Liver (tissue), 8 donors: ENCODE measurements at regions not wholly inside any gene's neighbourhood (a gene's known extent, or its start where the extent isn't known, plus 50 kb on each side); places are given as distances from the start of the nearest gene placed in this dataset.

ENCODE experiments used
- DNase-seq: peaks from one replicate; pipeline ENCODE4 v3.0.0-alpha.2; 2017; ENCODE audit warnings: low spot score
- H3K27ac ChIP-seq, 2 donors: one replicate each; pipeline ENCODE4 v1.7.0; 2013; ENCODE audit warnings: inconsistent platforms in 2 of 2, low read length in 2 of 2, control low read depth in 1 of 2, low read depth in 1 of 2, mild to moderate bottlenecking in 1 of 2
- H3K27me3 ChIP-seq, 4 donors: one replicate each; pipeline versions ENCODE4 v1.6.1 to v1.7.0; 2013; ENCODE audit warnings: low read length in 3 of 4, inconsistent platforms in 1 of 4, mild to moderate bottlenecking in 1 of 4, moderate library complexity in 1 of 4; ENCODE audit not compliant: control insufficient read depth in 4 of 4, insufficient read depth in 4 of 4
- H3K36me3 ChIP-seq, 4 donors: one replicate each; pipeline versions ENCODE4 v1.6.1 to v1.7.0; 2013; ENCODE audit warnings: low read length in 3 of 4, mild to moderate bottlenecking in 3 of 4, low read depth in 1 of 4, moderate library complexity in 1 of 4; ENCODE audit not compliant: control insufficient read depth in 4 of 4, insufficient read depth in 3 of 4
- H3K4me1 ChIP-seq, 4 donors: one replicate each; pipeline versions ENCODE4 v1.6.1 to v1.7.0; 2013; ENCODE audit warnings: low read length in 3 of 4, mild to moderate bottlenecking in 3 of 4, moderate library complexity in 1 of 4; ENCODE audit not compliant: control insufficient read depth in 4 of 4, insufficient read depth in 4 of 4
- H3K4me3 ChIP-seq, 3 donors: one replicate each; pipeline versions ENCODE4 v1.6.1 to v1.7.0; 2013; ENCODE audit warnings: low read length in 3 of 3, control low read depth in 1 of 3, low read depth in 1 of 3, mild to moderate bottlenecking in 1 of 3
- H3K9ac ChIP-seq, 2 donors: one replicate each; pipeline ENCODE4 v1.7.0; 2013; ENCODE audit warnings: low read length in 2 of 2, mild to moderate bottlenecking in 2 of 2, moderate library complexity in 2 of 2, control low read depth in 1 of 2, low read depth in 1 of 2
- H3K9me3 ChIP-seq, 4 donors: one replicate each; pipeline versions ENCODE4 v1.6.1 to v1.7.0; 2013; ENCODE audit warnings: low read length in 3 of 4; ENCODE audit not compliant: control insufficient read depth in 4 of 4
- FOXA1 ChIP-seq: IDR thresholded peaks from 2 replicates; pipeline ENCODE4 v1.6.1; 2016; ENCODE audit warnings: antibody characterized with exemption
- HNF4A ChIP-seq, 2 donors: conservative IDR thresholded peaks; 2 replicates each; pipeline ENCODE4 v1.6.1; 2016; ENCODE audit warnings: antibody characterized with exemption in 2 of 2, mild to moderate bottlenecking in 2 of 2
- NR2F2 ChIP-seq: IDR thresholded peaks from 2 replicates; pipeline ENCODE4 v1.6.1; 2016; ENCODE audit warnings: antibody characterized with exemption
- RAD21 ChIP-seq, 2 donors: IDR thresholded peaks; 2 replicates each; pipeline ENCODE4 v1.6.1; 2016; ENCODE audit warnings: antibody characterized with exemption in 2 of 2, mild to moderate bottlenecking in 2 of 2
- SP1 ChIP-seq: IDR thresholded peaks from 2 replicates; pipeline ENCODE4 v1.6.1; 2018; ENCODE audit warnings: antibody characterized with exemption, mild to moderate bottlenecking
- TAF1 ChIP-seq: conservative IDR thresholded peaks from 2 replicates; pipeline ENCODE4 v1.6.1; 2016; ENCODE audit warnings: antibody characterized with exemption, mild to moderate bottlenecking
- WGBS: extraction: QIAGEN DNeasy Blood & Tissue Kit; methylation state at CpG from one replicate; pipeline ENCODE4 v1.1.7; 2013; 5-methylcytosine and 5-hydroxymethylcytosine counted together
- TF ChIP-seq, protein P1 (sequence below): IDR thresholded peaks from 2 replicates; pipeline ENCODE4 v1.6.1; 2016; ENCODE audit warnings: antibody characterized with exemption, mild to moderate bottlenecking
- TF ChIP-seq, protein P2 (sequence below): IDR thresholded peaks from 2 replicates; pipeline ENCODE4 v1.6.1; 2016; ENCODE audit warnings: antibody characterized with exemption
- TF ChIP-seq, protein P3 (sequence below): IDR thresholded peaks from 2 replicates; pipeline ENCODE4 v1.6.1; 2016; ENCODE audit warnings: antibody characterized with exemption
- TF ChIP-seq, protein P4 (sequence below): IDR thresholded peaks from 2 replicates; pipeline ENCODE4 v1.6.1; 2016; ENCODE audit warnings: antibody characterized with exemption
- TF ChIP-seq, protein P5 (sequence below): fragments of 150-350 bp; IDR thresholded peaks from 2 replicates; pipeline ENCODE4 v1.5.1; 2017; ENCODE audit warnings: improper control_type of control experiment, low read depth, low read length; ENCODE audit not compliant: missing input control
- donor health status: healthy.
- donor health status: healthy.
- donor health status: healthy.
- donor health status: healthy.
- donor health status: healthy.

DNA sequence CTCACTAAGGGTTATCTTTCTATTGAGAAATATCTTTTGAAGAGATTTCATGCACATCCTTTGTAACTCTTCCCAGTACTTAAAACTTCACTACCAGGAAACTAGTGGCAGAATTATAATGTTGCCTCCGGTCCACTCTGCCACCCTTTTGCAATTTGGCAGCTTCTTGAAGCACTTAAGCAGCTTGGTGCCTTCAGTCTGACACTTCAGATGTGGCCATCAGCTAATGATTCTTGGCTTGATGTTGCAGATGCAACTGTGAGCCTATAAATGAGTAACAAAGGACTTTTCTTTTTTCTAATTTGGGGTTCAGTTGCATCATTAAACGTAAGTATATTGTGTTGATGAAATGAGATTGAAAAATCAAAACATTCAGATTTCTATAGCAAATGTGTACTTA, 187.5 kb upstream of the C21orf91 start:
- WGBS, result 59% methylated on average over 2 of the region's 2 CpGs
- DNase-seq, result no peak

DNA sequence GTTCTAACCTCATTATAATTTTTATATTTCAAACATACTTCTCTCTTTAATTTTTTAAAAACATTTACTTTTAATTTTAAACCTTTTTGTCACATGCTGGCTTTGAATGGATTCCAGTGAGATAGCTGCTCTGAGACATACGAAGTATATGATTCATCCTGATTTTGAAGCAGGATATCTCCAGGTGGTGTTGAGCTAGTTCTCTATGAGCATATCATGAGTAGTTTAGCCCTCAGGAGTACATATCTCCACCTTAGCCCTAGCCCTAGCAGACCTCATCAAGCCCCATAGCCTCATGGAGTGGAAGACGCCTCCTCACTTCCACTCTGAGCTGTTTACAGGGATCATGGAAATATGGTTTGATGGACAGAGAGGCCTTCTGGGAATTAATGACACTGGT, 183.2 kb upstream of the C21orf91 start:
- H3K27me3 ChIP-seq, result no peaks in the 10 kb centered on the region
- TF ChIP-seq FOXA1 (no peak), NR2F2 (no peak), RAD21 (IDR thresholded peaks at IDR 0.05) (no peak), SP1 (no peak)
- TF ChIP-seq, protein P1, sequence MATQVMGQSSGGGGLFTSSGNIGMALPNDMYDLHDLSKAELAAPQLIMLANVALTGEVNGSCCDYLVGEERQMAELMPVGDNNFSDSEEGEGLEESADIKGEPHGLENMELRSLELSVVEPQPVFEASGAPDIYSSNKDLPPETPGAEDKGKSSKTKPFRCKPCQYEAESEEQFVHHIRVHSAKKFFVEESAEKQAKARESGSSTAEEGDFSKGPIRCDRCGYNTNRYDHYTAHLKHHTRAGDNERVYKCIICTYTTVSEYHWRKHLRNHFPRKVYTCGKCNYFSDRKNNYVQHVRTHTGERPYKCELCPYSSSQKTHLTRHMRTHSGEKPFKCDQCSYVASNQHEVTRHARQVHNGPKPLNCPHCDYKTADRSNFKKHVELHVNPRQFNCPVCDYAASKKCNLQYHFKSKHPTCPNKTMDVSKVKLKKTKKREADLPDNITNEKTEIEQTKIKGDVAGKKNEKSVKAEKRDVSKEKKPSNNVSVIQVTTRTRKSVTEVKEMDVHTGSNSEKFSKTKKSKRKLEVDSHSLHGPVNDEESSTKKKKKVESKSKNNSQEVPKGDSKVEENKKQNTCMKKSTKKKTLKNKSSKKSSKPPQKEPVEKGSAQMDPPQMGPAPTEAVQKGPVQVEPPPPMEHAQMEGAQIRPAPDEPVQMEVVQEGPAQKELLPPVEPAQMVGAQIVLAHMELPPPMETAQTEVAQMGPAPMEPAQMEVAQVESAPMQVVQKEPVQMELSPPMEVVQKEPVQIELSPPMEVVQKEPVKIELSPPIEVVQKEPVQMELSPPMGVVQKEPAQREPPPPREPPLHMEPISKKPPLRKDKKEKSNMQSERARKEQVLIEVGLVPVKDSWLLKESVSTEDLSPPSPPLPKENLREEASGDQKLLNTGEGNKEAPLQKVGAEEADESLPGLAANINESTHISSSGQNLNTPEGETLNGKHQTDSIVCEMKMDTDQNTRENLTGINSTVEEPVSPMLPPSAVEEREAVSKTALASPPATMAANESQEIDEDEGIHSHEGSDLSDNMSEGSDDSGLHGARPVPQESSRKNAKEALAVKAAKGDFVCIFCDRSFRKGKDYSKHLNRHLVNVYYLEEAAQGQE, result no peak
- TF ChIP-seq, protein P2, sequence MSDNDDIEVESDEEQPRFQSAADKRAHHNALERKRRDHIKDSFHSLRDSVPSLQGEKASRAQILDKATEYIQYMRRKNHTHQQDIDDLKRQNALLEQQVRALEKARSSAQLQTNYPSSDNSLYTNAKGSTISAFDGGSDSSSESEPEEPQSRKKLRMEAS, result no peak
- H3K4me3 ChIP-seq, result no peak overlapping the region
- H3K9ac ChIP-seq, result no peak overlapping the region
- WGBS, result 91% methylated on average over 2 of the region's 2 CpGs
- no peaks in the 10 kb centered on the region for H3K9me3 ChIP-seq
- no peak for DNase-seq
- H3K4me1 ChIP-seq, result no peaks in the 10 kb centered on the region
- H3K27ac ChIP-seq, result no peak overlapping the region
- no peaks in the 10 kb centered on the region for H3K36me3 ChIP-seq

More for the DNA sequence above, 187.5 kb upstream of the C21orf91 start:
- no peak overlapping the region for H3K27ac ChIP-seq
- no peak overlapping the region for H3K4me3 ChIP-seq
- no peak overlapping the region for H3K9ac ChIP-seq
- H3K36me3 ChIP-seq, result no peaks in the 10 kb centered on the region
- H3K9me3 ChIP-seq, result no peaks in the 10 kb centered on the region
- TF ChIP-seq, protein P3, sequence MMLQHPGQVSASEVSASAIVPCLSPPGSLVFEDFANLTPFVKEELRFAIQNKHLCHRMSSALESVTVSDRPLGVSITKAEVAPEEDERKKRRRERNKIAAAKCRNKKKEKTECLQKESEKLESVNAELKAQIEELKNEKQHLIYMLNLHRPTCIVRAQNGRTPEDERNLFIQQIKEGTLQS, result no peak
- no peak for TF ChIP-seq HNF4A (conservative IDR thresholded peaks at IDR 0.05)
- TF ChIP-seq RAD21 (IDR thresholded peaks at IDR 0.05), result no peak
- TF ChIP-seq, protein P4, sequence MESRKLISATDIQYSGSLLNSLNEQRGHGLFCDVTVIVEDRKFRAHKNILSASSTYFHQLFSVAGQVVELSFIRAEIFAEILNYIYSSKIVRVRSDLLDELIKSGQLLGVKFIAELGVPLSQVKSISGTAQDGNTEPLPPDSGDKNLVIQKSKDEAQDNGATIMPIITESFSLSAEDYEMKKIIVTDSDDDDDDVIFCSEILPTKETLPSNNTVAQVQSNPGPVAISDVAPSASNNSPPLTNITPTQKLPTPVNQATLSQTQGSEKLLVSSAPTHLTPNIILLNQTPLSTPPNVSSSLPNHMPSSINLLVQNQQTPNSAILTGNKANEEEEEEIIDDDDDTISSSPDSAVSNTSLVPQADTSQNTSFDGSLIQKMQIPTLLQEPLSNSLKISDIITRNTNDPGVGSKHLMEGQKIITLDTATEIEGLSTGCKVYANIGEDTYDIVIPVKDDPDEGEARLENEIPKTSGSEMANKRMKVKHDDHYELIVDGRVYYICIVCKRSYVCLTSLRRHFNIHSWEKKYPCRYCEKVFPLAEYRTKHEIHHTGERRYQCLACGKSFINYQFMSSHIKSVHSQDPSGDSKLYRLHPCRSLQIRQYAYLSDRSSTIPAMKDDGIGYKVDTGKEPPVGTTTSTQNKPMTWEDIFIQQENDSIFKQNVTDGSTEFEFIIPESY, result no peak
- TF ChIP-seq, protein P5, sequence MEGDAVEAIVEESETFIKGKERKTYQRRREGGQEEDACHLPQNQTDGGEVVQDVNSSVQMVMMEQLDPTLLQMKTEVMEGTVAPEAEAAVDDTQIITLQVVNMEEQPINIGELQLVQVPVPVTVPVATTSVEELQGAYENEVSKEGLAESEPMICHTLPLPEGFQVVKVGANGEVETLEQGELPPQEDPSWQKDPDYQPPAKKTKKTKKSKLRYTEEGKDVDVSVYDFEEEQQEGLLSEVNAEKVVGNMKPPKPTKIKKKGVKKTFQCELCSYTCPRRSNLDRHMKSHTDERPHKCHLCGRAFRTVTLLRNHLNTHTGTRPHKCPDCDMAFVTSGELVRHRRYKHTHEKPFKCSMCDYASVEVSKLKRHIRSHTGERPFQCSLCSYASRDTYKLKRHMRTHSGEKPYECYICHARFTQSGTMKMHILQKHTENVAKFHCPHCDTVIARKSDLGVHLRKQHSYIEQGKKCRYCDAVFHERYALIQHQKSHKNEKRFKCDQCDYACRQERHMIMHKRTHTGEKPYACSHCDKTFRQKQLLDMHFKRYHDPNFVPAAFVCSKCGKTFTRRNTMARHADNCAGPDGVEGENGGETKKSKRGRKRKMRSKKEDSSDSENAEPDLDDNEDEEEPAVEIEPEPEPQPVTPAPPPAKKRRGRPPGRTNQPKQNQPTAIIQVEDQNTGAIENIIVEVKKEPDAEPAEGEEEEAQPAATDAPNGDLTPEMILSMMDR, result no peak
- no peak for TF ChIP-seq TAF1
- no peaks in the 10 kb centered on the region for H3K4me1 ChIP-seq
- no peaks in the 10 kb centered on the region for H3K27me3 ChIP-seq
